ENCODE measurements at regions not wholly inside any gene's neighbourhood (a gene's known extent, or its start where the extent isn't known, plus 50 kb on each side); places are given as distances from the start of the nearest gene placed in this dataset.

DNA sequence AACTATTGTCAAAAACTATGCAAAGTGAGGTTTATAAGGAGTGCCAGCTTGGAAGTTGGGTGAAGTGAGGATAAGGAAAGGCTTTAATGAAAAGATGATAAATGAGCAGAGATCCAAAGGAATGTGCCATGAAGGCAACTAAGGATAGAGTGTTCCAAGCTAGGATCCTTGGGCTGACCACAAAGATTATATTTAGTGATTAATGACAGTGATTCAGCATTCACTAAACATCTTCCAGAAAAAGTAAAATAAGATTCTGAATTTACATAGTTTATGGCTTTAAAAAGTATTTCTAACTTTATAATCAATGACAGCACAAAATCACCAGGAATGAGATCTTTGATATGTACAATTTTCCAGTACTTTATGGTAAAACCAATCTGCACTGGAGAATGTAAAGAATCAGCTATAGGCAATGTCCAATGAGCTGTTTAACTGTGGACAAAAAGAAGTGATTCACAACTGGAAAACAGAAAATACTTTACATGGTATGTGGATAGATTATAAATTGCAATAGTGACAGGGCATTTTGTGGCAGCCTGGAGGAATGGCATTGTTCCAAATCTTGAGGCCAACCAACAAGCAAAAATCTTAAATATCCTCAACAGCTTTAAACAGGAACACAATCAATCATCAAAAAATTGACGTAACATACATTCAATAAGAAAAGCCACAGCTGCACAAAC lies 91.2 kb upstream of the KCTD3 start:
- TF ChIP-seq GATA2 (IDR thresholded peaks at IDR 0.05; ENCODE audit: low read depth, low read length) (no peak), GATA3 (IDR thresholded peaks at IDR 0.05; ENCODE audit: low read depth, low read length) (no peak)

DNA sequence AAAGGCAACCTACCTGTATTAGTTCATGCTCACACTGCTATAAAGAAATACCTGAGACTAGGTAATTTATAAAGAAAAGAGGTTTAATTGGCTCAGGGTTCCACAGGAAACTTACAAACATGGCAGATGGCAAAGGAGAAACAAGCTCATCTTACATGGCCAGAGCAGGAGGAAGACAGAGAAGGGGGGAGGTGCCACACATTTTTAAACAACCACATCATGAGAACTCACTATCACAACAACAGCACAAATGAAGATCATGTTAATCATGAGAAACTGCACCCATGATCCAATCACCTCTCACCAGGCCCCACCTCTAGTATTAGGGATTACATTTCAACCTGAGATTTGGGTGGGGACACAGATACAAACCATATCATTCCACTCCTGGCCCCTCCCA lies 90.6 kb upstream of the KCTD3 start:
- no peak for TF ChIP-seq GATA2 (IDR thresholded peaks at IDR 0.05; ENCODE audit: low read depth, low read length)
- TF ChIP-seq GATA3 (IDR thresholded peaks at IDR 0.05; ENCODE audit: low read depth, low read length), result no peak

DNA sequence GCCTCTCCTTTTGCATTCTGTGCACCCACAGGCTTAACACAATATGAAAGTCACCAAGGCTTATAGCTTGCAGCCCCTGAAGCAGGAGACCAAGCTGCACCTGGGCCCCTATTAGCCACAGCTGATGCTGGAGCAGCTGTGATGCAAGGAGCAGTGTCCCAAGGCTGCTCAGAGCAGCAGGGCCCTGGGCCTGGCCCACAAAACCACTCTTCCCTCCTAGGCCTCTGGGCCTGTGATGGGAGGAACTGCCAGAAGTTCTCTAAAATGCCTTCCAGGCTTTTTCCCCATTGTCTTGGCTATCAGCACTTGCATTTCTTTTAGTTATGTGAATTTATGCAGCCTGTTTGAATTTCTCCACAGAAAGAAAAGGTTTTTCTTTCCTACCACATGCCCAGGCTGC lies 89.5 kb upstream of the KCTD3 start:
- TF ChIP-seq GATA3 (IDR thresholded peaks at IDR 0.05; ENCODE audit: low read depth, low read length) (no peak), GATA2 (IDR thresholded peaks at IDR 0.05; ENCODE audit: low read depth, low read length) (no peak)

DNA sequence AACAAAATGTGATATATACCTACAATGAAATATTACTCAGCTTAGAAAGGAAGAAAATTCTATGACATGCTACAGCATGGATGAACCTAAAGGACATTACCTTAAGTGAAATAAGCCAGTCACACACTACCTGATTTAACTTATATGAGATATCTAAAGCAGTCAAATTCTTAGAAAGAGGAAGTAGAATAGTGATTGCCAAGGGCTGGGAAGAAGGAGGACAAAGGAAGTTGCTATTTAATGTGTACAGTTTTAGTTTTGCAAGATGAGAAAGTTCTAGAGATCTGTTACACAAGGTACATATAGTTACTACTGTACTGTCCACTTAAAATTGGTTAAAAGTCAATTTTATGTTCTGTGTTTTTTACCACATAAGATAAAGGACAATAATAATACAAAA lies 87.5 kb upstream of the KCTD3 start:
- TF ChIP-seq GATA2 (IDR thresholded peaks at IDR 0.05; ENCODE audit: low read depth, low read length) (no peak), GATA3 (IDR thresholded peaks at IDR 0.05; ENCODE audit: low read depth, low read length) (no peak)

DNA sequence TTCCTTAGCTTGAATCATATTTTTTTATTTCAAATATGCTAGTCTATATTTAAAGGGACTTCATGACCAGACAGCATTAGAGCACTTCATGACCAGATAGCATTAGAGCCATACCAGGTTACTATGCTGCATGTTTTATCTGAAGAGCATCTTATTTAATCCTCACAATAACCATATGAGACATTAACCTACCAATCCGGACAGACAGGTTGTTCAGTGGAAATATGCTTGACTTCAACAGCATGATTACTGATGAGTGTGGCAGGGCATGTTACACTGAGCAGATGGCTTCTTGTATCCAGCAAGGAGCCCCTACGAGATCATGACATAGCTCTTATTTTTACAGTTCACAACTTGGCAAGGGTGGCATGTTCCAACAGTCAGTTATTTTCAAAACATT lies 85.0 kb upstream of the KCTD3 start:
- TF ChIP-seq GATA2 (IDR thresholded peaks at IDR 0.05; ENCODE audit: low read depth, low read length) (no peak), GATA3 (IDR thresholded peaks at IDR 0.05; ENCODE audit: low read depth, low read length) (no peak)

DNA sequence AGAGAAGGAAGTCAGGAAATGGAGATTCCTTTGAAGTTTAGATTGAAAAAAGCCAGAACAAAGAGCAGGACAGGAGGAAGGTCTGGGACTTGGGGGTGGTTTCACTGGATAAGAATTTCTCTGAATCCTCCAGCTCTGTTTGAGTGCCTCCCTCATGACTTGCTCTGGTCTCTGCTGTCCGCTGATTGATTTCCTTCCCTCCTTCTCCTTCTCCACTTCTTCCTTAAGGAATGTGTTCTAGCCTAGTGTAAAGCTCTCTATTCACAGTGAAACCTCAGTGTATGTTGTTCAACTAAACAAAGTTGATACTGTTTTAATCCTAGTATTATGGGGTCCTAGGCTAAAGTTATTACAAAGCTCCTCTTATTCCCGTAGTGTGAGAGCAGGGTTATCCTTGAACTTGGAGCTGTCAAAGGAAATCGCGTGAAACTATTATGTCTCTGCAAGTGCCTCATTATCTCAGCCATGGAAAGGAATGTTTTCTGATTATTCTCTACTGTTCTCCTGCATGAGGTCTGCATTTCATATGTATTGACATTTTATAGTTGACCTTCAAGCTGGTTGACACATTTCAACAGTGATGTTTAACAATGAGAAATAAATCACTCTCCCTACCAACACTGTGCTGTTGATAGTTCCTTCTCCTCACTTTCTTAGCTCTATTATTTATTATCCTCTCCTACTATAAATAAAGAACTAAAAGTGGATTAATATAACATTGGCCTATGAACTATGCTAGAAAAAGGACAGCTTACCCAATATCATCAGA lies 82.7 kb upstream of the KCTD3 start:
- TF ChIP-seq GATA2 (IDR thresholded peaks at IDR 0.05; ENCODE audit: low read depth, low read length) (no peak), GATA3 (IDR thresholded peaks at IDR 0.05; ENCODE audit: low read depth, low read length) (no peak)

DNA sequence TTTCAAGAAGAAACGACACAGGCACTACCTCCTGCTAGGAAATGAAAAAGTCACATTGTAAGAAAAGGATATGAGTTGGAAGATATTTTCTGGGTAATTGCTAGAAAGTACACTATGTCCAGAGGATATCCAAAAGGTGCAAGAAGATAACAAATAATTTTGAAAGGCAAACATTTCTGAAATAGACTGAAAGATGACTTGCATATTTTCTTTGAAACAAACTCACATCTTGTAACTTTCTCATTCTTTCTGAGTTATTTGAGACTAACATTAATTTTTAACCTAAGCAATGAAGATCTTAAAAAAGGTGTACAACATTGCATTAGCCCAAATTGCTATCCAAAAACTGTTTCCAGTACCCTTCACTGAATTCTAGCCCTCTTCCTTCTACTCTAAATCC lies 79.6 kb upstream of the KCTD3 start:
- TF ChIP-seq GATA3 (IDR thresholded peaks at IDR 0.05; ENCODE audit: low read depth, low read length), result no peak
- TF ChIP-seq GATA2 (IDR thresholded peaks at IDR 0.05; ENCODE audit: low read depth, low read length), result no peak

DNA sequence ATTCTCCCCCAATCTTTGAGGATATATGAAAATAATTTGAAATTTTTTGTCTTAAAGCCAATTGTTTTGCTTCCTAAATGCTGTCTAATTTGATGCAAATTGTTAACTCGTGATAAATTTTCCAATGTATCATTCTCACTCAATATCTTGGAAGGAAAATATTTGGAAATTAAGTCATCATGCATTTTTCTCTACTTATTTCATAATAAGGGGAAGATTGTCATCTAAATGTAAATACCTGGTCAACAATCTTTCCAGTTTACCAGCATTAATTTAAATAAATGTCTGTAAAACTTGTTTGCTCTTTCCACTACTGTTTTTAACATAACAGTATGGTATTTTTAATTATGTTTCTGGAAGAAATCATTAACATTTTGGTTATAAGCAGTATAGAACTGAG lies 78.3 kb upstream of the KCTD3 start:
- TF ChIP-seq GATA2 (IDR thresholded peaks at IDR 0.05; ENCODE audit: low read depth, low read length), result no peak
- no peak for TF ChIP-seq GATA3 (IDR thresholded peaks at IDR 0.05; ENCODE audit: low read depth, low read length)

DNA sequence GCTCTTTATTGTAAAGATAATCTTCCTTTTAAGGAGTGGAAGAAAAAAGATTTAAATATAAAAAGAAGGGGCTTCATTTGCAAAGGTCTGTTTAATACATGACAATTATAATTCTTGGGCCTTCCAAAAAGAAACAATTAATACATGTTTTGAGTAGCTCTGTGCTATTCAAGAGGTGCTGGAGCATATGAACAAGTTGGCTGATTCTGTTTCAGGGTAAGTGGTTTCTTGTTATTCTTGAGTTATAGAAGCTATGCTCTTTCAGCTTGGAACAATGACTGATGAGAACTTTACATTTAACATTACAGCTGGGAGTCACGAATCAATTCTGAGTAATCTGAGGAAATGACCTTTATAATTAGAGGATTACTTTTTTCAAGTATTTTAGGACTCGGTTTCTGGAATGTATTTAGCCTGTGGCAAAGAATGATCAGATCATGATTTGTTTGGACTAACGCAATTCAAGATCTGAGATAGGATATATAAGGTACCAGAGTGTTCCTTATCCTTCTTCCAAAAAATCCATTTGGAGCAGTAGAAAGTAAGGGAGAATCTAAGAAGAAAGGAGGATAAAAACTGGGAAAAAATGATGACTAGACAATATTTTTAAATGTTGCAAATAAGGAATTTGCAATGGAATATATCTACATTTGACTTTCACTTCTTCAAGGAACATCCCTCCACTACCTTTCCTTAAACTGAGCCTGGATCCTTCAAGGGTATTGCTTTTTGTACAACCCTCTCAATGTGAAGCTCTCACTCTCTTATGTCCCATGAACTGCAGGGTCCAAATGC lies 77.1 kb upstream of the KCTD3 start:
- TF ChIP-seq GATA2 (IDR thresholded peaks at IDR 0.05; ENCODE audit: low read depth, low read length) (no peak), GATA3 (IDR thresholded peaks at IDR 0.05; ENCODE audit: low read depth, low read length) (no peak)

DNA sequence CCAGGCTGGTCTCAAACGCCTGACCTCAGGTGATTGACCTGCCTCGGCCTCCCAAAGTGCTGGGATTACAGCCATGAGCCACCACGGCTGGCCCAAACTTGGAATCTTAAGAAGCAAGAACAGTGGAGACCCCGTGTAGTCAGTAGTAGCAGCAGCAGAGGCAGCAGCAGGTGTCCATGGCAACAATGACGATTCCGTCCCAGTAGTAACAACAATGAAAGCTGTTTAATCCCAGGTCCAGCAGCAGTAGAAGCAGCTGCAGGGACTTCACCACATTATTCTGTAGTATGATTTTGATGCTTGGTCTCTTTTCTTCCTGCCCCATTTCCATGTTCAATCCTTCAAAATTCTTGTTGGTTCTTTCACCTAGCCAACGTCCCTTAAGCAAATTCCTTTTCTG lies 69.6 kb upstream of the KCTD3 start:
- TF ChIP-seq GATA2 (IDR thresholded peaks at IDR 0.05; ENCODE audit: low read depth, low read length) (no peak), GATA3 (IDR thresholded peaks at IDR 0.05; ENCODE audit: low read depth, low read length) (no peak)

DNA sequence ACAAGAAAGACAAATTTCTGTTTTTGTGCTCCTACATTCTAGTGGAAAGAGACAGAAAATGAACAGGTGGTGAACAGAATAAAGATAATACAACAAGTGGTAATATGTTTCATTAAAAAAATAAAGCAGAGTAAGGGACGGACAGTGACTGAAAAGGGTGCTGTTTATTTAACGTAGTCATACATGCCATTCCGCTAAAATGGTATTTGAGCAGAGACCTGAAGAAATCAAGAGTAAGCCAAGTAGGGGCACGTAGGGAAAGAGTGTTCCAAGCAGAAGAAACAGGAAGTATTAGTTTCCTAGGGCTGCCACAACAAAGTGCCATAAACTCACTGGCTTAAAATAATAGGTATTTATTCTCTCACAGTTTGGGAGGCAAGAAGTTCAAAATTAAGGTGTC lies 65.6 kb upstream of the KCTD3 start:
- TF ChIP-seq GATA2 (IDR thresholded peaks at IDR 0.05; ENCODE audit: low read depth, low read length) (no peak), GATA3 (IDR thresholded peaks at IDR 0.05; ENCODE audit: low read depth, low read length) (no peak)

DNA sequence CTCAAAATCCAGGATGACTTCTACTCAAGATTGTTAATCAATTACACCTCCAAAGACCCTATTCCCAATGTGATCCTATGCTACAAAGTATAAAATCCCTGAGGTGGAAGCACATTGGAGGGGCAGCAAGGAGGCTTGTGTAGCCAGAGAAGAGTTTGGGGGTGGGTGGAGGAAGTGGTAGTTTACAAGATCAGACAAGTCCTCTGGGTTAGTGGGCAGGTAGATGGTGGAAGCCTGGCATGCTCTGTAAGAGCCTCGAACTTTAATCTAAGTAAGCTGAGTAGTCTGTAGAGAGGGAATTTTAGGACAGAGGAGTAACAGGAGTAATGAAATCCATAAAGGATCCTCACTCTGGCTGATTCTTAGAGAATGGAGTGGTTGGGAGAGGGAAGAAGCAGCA lies 65.0 kb upstream of the KCTD3 start:
- TF ChIP-seq GATA3 (IDR thresholded peaks at IDR 0.05; ENCODE audit: low read depth, low read length) (no peak), GATA2 (IDR thresholded peaks at IDR 0.05; ENCODE audit: low read depth, low read length) (no peak)

DNA sequence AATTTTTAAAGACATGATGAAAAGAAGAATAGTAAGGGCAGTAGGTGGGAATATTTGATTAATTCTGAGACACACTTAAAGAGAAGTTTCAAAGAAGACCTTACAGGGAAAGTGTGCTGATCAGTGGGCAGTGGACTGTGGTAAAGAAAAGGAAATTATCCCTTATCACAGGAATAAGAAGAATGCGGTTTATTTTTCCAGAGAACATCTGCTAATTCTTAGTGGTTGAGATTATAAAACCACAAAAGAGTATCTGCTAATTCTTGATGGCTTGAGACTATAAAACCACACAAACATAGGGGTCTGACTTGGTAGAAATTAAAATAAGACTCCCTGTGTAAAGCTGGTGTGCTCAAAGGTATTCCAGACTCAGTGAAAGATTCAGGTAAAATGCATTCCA lies 60.0 kb upstream of the KCTD3 start:
- no peak for TF ChIP-seq GATA3 (IDR thresholded peaks at IDR 0.05; ENCODE audit: low read depth, low read length)
- TF ChIP-seq GATA2 (IDR thresholded peaks at IDR 0.05; ENCODE audit: low read depth, low read length), result no peak

DNA sequence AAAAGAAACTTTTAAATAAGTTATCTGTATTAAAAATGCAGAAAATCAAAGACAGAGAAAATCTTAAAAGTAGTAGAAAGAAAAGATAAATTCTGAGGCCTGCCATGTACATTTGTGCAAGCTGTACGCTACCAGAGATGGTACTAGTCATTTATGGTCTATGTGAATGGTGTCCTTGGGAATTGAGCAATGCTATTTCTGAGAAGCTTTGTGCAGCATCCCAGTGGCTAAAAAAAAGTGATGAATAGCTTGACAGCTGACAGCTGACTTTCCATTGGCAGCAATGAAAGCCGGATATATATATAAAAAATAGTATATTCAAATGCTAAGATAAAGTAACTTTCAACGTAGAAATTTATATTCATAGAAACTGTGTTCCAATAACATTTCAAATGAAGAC lies 58.8 kb upstream of the KCTD3 start:
- TF ChIP-seq GATA2 (IDR thresholded peaks at IDR 0.05; ENCODE audit: low read depth, low read length) (no peak), GATA3 (IDR thresholded peaks at IDR 0.05; ENCODE audit: low read depth, low read length) (no peak)

All from SH-SY5Y (cell line).